ENCODE measurements at regions not wholly inside any gene's neighbourhood (a gene's known extent, or its start where the extent isn't known, plus 50 kb on each side); places are given as distances from the start of the nearest gene placed in this dataset.

GRCh38 chr1:84077476-84078107, 66.5 kb upstream of the PRKACB start (continued):
- no peak for TF ChIP-seq TOE1 (IDR thresholded peaks at IDR 0.05; ENCODE audit: borderline replicate concordance)
- TF ChIP-seq TOE1 (CRISPR knock-in tag; IDR thresholded peaks at IDR 0.05; ENCODE audit: borderline replicate concordance, low read depth) = no peak
- no peak for TF ChIP-seq ATF2 (CRISPR knock-in tag; IDR thresholded peaks at IDR 0.05)
- TF ChIP-seq ARHGAP35 (IDR thresholded peaks at IDR 0.05; ENCODE audit: partially characterized antibody) = no peak
- TF ChIP-seq ZBTB2 (IDR thresholded peaks at IDR 0.05) = peak; percentile 48; the same call in 1 of the 2 replicates
- TF ChIP-seq TAF1 (IDR thresholded peaks at IDR 0.05; ENCODE audit: control insufficient read depth, extremely low read depth, insufficient read depth, low read length, severe bottlenecking) = peak; percentile 67
- TF ChIP-seq ARID1B (IDR thresholded peaks at IDR 0.05) = no peak
- TF ChIP-seq, protein P1, sequence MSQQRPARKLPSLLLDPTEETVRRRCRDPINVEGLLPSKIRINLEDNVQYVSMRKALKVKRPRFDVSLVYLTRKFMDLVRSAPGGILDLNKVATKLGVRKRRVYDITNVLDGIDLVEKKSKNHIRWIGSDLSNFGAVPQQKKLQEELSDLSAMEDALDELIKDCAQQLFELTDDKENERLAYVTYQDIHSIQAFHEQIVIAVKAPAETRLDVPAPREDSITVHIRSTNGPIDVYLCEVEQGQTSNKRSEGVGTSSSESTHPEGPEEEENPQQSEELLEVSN (IDR thresholded peaks at IDR 0.05; ENCODE audit: borderline replicate concordance in 1 of 2, extremely low read depth in 1 of 2, insufficient read depth in 1 of 2, insufficient read length in 1 of 2, low read depth in 1 of 2, low read length in 1 of 2, poor library complexity in 1 of 2, severe bottlenecking in 1 of 2) = peak in 1 of 2 experiments; percentile 26
- no peak for TF ChIP-seq MEIS2 (IDR thresholded peaks at IDR 0.05; ENCODE audit: partially characterized antibody)
- TF ChIP-seq OTX1 (CRISPR knock-in tag; IDR thresholded peaks at IDR 0.05) = no peak
- peak; percentile 72; the same call in 1 of the 2 replicates for TF ChIP-seq SMAD4 (CRISPR knock-in tag; conservative IDR thresholded peaks at IDR 0.05)
- no peak; the same call in 1 of the 2 replicates for TF ChIP-seq NR2C2 (CRISPR knock-in tag; IDR thresholded peaks at IDR 0.05)
- peak; percentile 37; the same call in 1 of the 2 replicates for TF ChIP-seq NR2C2 (tag; IDR thresholded peaks at IDR 0.05)
- no peak for TF ChIP-seq FOXJ2 (tag; IDR thresholded peaks at IDR 0.05)
- TF ChIP-seq CBFA2T2 (conservative IDR thresholded peaks at IDR 0.05) = no peak
- TF ChIP-seq HNRNPLL (IDR thresholded peaks at IDR 0.05; ENCODE audit: low read depth, low read length, poor library complexity, severe bottlenecking) = no peak
- no peak for TF ChIP-seq HBP1 (CRISPR knock-in tag; IDR thresholded peaks at IDR 0.05)
- TF ChIP-seq, protein P2, sequence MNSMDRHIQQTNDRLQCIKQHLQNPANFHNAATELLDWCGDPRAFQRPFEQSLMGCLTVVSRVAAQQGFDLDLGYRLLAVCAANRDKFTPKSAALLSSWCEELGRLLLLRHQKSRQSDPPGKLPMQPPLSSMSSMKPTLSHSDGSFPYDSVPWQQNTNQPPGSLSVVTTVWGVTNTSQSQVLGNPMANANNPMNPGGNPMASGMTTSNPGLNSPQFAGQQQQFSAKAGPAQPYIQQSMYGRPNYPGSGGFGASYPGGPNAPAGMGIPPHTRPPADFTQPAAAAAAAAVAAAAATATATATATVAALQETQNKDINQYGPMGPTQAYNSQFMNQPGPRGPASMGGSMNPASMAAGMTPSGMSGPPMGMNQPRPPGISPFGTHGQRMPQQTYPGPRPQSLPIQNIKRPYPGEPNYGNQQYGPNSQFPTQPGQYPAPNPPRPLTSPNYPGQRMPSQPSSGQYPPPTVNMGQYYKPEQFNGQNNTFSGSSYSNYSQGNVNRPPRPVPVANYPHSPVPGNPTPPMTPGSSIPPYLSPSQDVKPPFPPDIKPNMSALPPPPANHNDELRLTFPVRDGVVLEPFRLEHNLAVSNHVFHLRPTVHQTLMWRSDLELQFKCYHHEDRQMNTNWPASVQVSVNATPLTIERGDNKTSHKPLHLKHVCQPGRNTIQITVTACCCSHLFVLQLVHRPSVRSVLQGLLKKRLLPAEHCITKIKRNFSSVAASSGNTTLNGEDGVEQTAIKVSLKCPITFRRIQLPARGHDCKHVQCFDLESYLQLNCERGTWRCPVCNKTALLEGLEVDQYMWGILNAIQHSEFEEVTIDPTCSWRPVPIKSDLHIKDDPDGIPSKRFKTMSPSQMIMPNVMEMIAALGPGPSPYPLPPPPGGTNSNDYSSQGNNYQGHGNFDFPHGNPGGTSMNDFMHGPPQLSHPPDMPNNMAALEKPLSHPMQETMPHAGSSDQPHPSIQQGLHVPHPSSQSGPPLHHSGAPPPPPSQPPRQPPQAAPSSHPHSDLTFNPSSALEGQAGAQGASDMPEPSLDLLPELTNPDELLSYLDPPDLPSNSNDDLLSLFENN (IDR thresholded peaks at IDR 0.05; ENCODE audit: low read depth in 2 of 2, low read length in 2 of 2) = no peak

Measured in K562 (cell line).